GM23248 (cell line): ENCODE measurements at regions not wholly inside any gene's neighbourhood (a gene's known extent, or its start where the extent isn't known, plus 50 kb on each side); places are given as distances from the start of the nearest gene placed in this dataset.

Experiments
- EZH2 ChIP-seq: fragments of 200-600 bp; sonication (generic); IDR thresholded peaks from 2 replicates; pipeline ENCODE4 v1.6.1; 2018; ENCODE audit warnings: antibody characterized with exemption, mild to moderate bottlenecking; ENCODE audit not compliant: insufficient read depth, poor library complexity, severe bottlenecking
- EZH2phosphoT487 ChIP-seq: fragments of 200-600 bp; sonication (generic); IDR thresholded peaks from 2 replicates; pipeline ENCODE4 v1.6.1; 2018; ENCODE audit warnings: antibody characterized with exemption, moderate library complexity, mild to moderate bottlenecking, low read depth; ENCODE audit not compliant: insufficient read depth

GRCh38 chr6:112535816-112536215 is 188.7 kb downstream of the RFPL4B start:
- TF ChIP-seq EZH2phosphoT487: no peak
- TF ChIP-seq EZH2: no peak
